Endothelial cell of umbilical vein (primary cell): ENCODE measurements at regions not wholly inside any gene's neighbourhood (a gene's known extent, or its start where the extent isn't known, plus 50 kb on each side); places are given as distances from the start of the nearest gene placed in this dataset.

ENCODE experiments used
- CTCF ChIP-seq, 2 donors: IDR thresholded peaks; 1 replicate in 1 of 2; 2 replicates in 1 of 2; pipeline ENCODE4 v1.5.1; 2011; ENCODE audit warnings: low read length in 2 of 2, mild to moderate bottlenecking in 2 of 2, moderate library complexity in 2 of 2, control low read depth in 1 of 2, inconsistent platforms in 1 of 2, low read depth in 1 of 2; ENCODE audit not compliant: insufficient read depth in 1 of 2; ENCODE audit errors: extremely low read depth in 1 of 2
- EZH2 ChIP-seq: IDR thresholded peaks from 2 replicates; pipeline ENCODE4 v1.6.1; 2012; ENCODE audit warnings: borderline replicate concordance, low read depth, mild to moderate bottlenecking, moderate library complexity, low read length, inconsistent platforms; ENCODE audit not compliant: severe bottlenecking
- POLR2AphosphoS5 ChIP-seq: IDR thresholded peaks from 2 replicates; pipeline ENCODE4 v1.6.1; 2012; ENCODE audit warnings: low read depth, mild to moderate bottlenecking, control low read depth, low read length, moderate library complexity; ENCODE audit not compliant: insufficient read depth

- no peak for TF ChIP-seq CTCF (IDR thresholded peaks at IDR 0.05; ENCODE audit: extremely low read depth in 1 of 2, insufficient read depth in 1 of 2, low read depth in 1 of 2, low read length in 2 of 2)
- no peak for TF ChIP-seq EZH2
- no peak for TF ChIP-seq POLR2AphosphoS5
Observed at GRCh38 chr4:189463734-189464133, 476.9 kb upstream of the FRG1 start.
